ENCODE measurements at regions not wholly inside any gene's neighbourhood (a gene's known extent, or its start where the extent isn't known, plus 50 kb on each side); places are given as distances from the start of the nearest gene placed in this dataset.
A peak's percentile ranks its signal among the peaks of the same experiment; 100 is the strongest.

GRCh38 chr16:86092586-86093480 lies 193.9 kb downstream of the IRF8 start:
- no peak for TF ChIP-seq CTCF (IDR thresholded peaks at IDR 0.05; ENCODE audit: low read depth, low read length, missing control alignments)
- DNase-seq (ENCODE audit: low read depth), result no peak
- no peak overlapping the region for H3K4me3 ChIP-seq (ENCODE audit: low read depth, low read length)

- DNase-seq (ENCODE audit: low read depth), result no peak
- TF ChIP-seq CTCF (IDR thresholded peaks at IDR 0.05; ENCODE audit: low read depth, low read length, missing control alignments), result peak; percentile 5
- H3K4me3 ChIP-seq (ENCODE audit: low read depth, low read length), result no peak overlapping the region
Measured at GRCh38 chr16:86093801-86094750, 195.1 kb downstream of the IRF8 start.

GRCh38 chr16:86095131-86095752 lies 196.3 kb downstream of the IRF8 start:
- TF ChIP-seq CTCF (IDR thresholded peaks at IDR 0.05; ENCODE audit: low read depth, low read length, missing control alignments), result no peak
- no peak for DNase-seq (ENCODE audit: low read depth)
- H3K4me3 ChIP-seq (ENCODE audit: low read depth, low read length), result no peak overlapping the region

- no peak for TF ChIP-seq CTCF (IDR thresholded peaks at IDR 0.05; ENCODE audit: low read depth, low read length, missing control alignments)
- DNase-seq (ENCODE audit: low read depth), result no peak
- no peak overlapping the region for H3K4me3 ChIP-seq (ENCODE audit: low read depth, low read length)
Measured at GRCh38 chr16:86095906-86096485, 197.0 kb downstream of the IRF8 start.

- no peak for TF ChIP-seq CTCF (IDR thresholded peaks at IDR 0.05; ENCODE audit: low read depth, low read length, missing control alignments)
- no peak for DNase-seq (ENCODE audit: low read depth)
- H3K4me3 ChIP-seq (ENCODE audit: low read depth, low read length), result no peak overlapping the region
Measured at GRCh38 chr16:86096850-86097249, 197.9 kb downstream of the IRF8 start.

- no peak for DNase-seq (ENCODE audit: low read depth)
- no peak for TF ChIP-seq CTCF (IDR thresholded peaks at IDR 0.05; ENCODE audit: low read depth, low read length, missing control alignments)
- no peak overlapping the region for H3K4me3 ChIP-seq (ENCODE audit: low read depth, low read length)
Measured at GRCh38 chr16:86099326-86099725, 200.4 kb downstream of the IRF8 start.

All from GM12864 (cell line).